Calu3 (cell line): ENCODE measurements at regions not wholly inside any gene's neighbourhood (a gene's known extent, or its start where the extent isn't known, plus 50 kb on each side); places are given as distances from the start of the nearest gene placed in this dataset.

Experiments used
- BruUV-seq: library from RNA; stranded (reverse); fragments of 400-500 nt; replicated peaks from 2 replicates; lab custom pipeline; 2021; lab: Mats Ljungman, UMichigan
- CTCF ChIA-PET: fragments of 300-600 bp; sonication (Branson Sonifier 250); formaldehyde crosslinking; loops from one replicate; lab custom pipeline; 2022; ENCODE audit warnings: antibody characterized with exemption; lab: Charles Lee
- DNase-seq: peaks from one replicate; pipeline ENCODE4 v3.0.0; 2022
- H3K27ac Mint-ChIP-seq: one replicate; pipeline ENCODE4 v1.8.0; 2022; ENCODE audit warnings: mixed read lengths; ENCODE audit not compliant: unreplicated experiment
- H3K27me3 Mint-ChIP-seq: one replicate; pipeline ENCODE4 v1.8.0; 2022; ENCODE audit warnings: mixed read lengths; ENCODE audit not compliant: unreplicated experiment
- H3K36me3 Mint-ChIP-seq: one replicate; pipeline ENCODE4 v1.8.0; 2022; ENCODE audit warnings: mild to moderate bottlenecking, moderate library complexity, mixed read lengths; ENCODE audit not compliant: insufficient read depth, unreplicated experiment
- H3K4me1 Mint-ChIP-seq: one replicate; pipeline ENCODE4 v1.8.0; 2022; ENCODE audit warnings: mild to moderate bottlenecking, low read depth, mixed read lengths; ENCODE audit not compliant: unreplicated experiment
- H3K4me3 Mint-ChIP-seq: one replicate; pipeline ENCODE4 v1.8.0; 2022; ENCODE audit warnings: mild to moderate bottlenecking, low read depth, moderate library complexity, mixed read lengths; ENCODE audit not compliant: unreplicated experiment
- H3K9me3 Mint-ChIP-seq: one replicate; pipeline ENCODE4 v1.8.0; 2022; ENCODE audit warnings: low read depth, mixed read lengths; ENCODE audit not compliant: unreplicated experiment
- CTCF ChIP-seq: fragments of 200-600 bp; IDR thresholded peaks from one replicate; pipeline ENCODE4 v1.8.0; 2022; ENCODE audit warnings: antibody characterized with exemption; ENCODE audit not compliant: unreplicated experiment
- intact Hi-C: fragments of 100-400 bp; cut with micrococcal nuclease; formaldehyde crosslinking; loops from one replicate; pipeline ENCODE4 v1.10.0; 2022; ENCODE audit not compliant: unreplicated experiment

- DNase-seq, result peak; percentile 30
- peaks cover 26% of the 10 kb centered on the region for H3K4me1 Mint-ChIP-seq
- CTCF ChIA-PET, result interaction anchor here (0.6 to 1.6 kb wide), 6 partner anchors 47 to 548 kb away, joined by 3 to 6 read pairs (median 4); no protein-coding TSS in a partner anchor
- H3K27me3 Mint-ChIP-seq, result no peaks in the 10 kb centered on the region
- BruUV-seq, result no TSS peak
- H3K4me3 Mint-ChIP-seq, result no peak overlapping the region
- H3K36me3 Mint-ChIP-seq, result peaks cover 9% of the 10 kb centered on the region
- peak; percentile 76 for TF ChIP-seq CTCF
- intact Hi-C loops, result loop anchor here (5.0 to 10.0 kb wide), 3 partner anchors 35 to 170 kb away; partner anchors contain the start of gene GATA6
- no peak overlapping the region for H3K27ac Mint-ChIP-seq
- no peaks in the 10 kb centered on the region for H3K9me3 Mint-ChIP-seq
Measured at GRCh38 chr18:21997207-21998143, 171.9 kb upstream of the GATA6 start.

- intact Hi-C loops, result loop anchor here (5.0 to 10.0 kb wide), 3 partner anchors 34 to 169 kb away; partner anchors contain the start of gene GATA6
- H3K36me3 Mint-ChIP-seq, result peaks cover 9% of the 10 kb centered on the region
- no peaks in the 10 kb centered on the region for H3K9me3 Mint-ChIP-seq
- no peak overlapping the region for H3K4me3 Mint-ChIP-seq
- DNase-seq, result no peak
- no peak overlapping the region for H3K27ac Mint-ChIP-seq
- TF ChIP-seq CTCF, result no peak
- BruUV-seq, result no TSS peak
- peaks cover 26% of the 10 kb centered on the region for H3K4me1 Mint-ChIP-seq
- CTCF ChIA-PET, result interaction anchor here (0.9 to 1.6 kb wide), 2 partner anchors 170 to 173 kb away, joined by 3 to 7 read pairs; no protein-coding TSS in a partner anchor
- H3K27me3 Mint-ChIP-seq, result no peaks in the 10 kb centered on the region
Measured at GRCh38 chr18:21998486-21998885, 170.9 kb upstream of the GATA6 start.

GRCh38 chr18:22001912-22002487, 167.4 kb upstream of the GATA6 start:
- CTCF ChIA-PET, result no interaction called here
- peak; percentile 8 for DNase-seq
- no peak for TF ChIP-seq CTCF
- Mint-ChIP-seq H3K27ac (peak overlapping the region; percentile 32), H3K9me3 (no peaks in the 10 kb centered on the region), H3K27me3 (no peaks in the 10 kb centered on the region), H3K36me3 (peaks cover 9% of the 10 kb centered on the region), H3K4me3 (peak overlapping the region; percentile 48), H3K4me1 (peaks cover 26% of the 10 kb centered on the region)
- intact Hi-C loops, result no loop called here
- BruUV-seq, result no TSS peak

- Mint-ChIP-seq H3K27me3 (no peaks in the 10 kb centered on the region), H3K36me3 (peaks cover 9% of the 10 kb centered on the region), H3K4me3 (no peak overlapping the region), H3K27ac (no peak overlapping the region), H3K4me1 (peaks cover 9% of the 10 kb centered on the region), H3K9me3 (no peaks in the 10 kb centered on the region)
- DNase-seq, result no peak
- CTCF ChIA-PET, result no interaction called here
- BruUV-seq, result no TSS peak
- TF ChIP-seq CTCF, result no peak
- intact Hi-C loops, result no loop called here
Measured at GRCh38 chr18:22005191-22005841, 164.1 kb upstream of the GATA6 start.
